ENCODE measurements at regions not wholly inside any gene's neighbourhood (a gene's known extent, or its start where the extent isn't known, plus 50 kb on each side); places are given as distances from the start of the nearest gene placed in this dataset.

- TF ChIP-seq EZH2 (IDR thresholded peaks at IDR 0.05) (no peak), CTCF (IDR thresholded peaks at IDR 0.05 in 2 of 3, conservative IDR thresholded peaks at IDR 0.05 in 1 of 3; ENCODE audit: borderline replicate concordance in 1 of 3, insufficient read depth in 1 of 3, low read depth in 2 of 3, low read length in 2 of 3) (0 out of 6 replicates have a peak, but pooled peaks of 1 of the 3 experiments have one; percentile 3), POLR2A (IDR thresholded peaks at IDR 0.05; ENCODE audit: borderline replicate concordance, extremely low read depth, insufficient read depth, insufficient read length) (no peak), POLR2AphosphoS5 (IDR thresholded peaks at IDR 0.05; ENCODE audit: low read depth, low read length) (no peak), CEBPB (IDR thresholded peaks at IDR 0.05; ENCODE audit: low read depth) (no peak), RAD21 (IDR thresholded peaks at IDR 0.05; ENCODE audit: low read depth) (no peak), MAX (IDR thresholded peaks at IDR 0.05) (no peak), EZH2phosphoT487 (IDR thresholded peaks at IDR 0.05; ENCODE audit: borderline replicate concordance) (no peak), ZNF274 (IDR thresholded peaks at IDR 0.05; ENCODE audit: low read depth, low read length) (no peak), SP1 (IDR thresholded peaks at IDR 0.05; ENCODE audit: low read depth) (no peak), ZBTB33 (IDR thresholded peaks at IDR 0.05; ENCODE audit: extremely low read depth, insufficient replicate concordance, low read length) (no peak), SIN3A (IDR thresholded peaks at IDR 0.05; ENCODE audit: low read depth) (no peak), EGR1 (IDR thresholded peaks at IDR 0.05; ENCODE audit: low read depth) (no peak)
Observed at GRCh38 chr2:8628866-8629209, 53.0 kb upstream of the ID2 start.
